Stimulated activated effector memory CD8-positive, alpha-beta T cell treated with anti-CD3 and anti-CD28 coated beads, Interleukin-12 subunit alpha, Interleukin-12 subunit beta, amount 100 ng/mL, for 72 hours (primary cell): ENCODE measurements at regions not wholly inside any gene's neighbourhood (a gene's known extent, or its start where the extent isn't known, plus 50 kb on each side); places are given as distances from the start of the nearest gene placed in this dataset.

Experiments
- ATAC-seq: fragments of 150-1000 bp; cut with Tn5 transposase; 2 replicates; pipeline ENCODE4 v1.10.0; 2021
- DNase-seq, 2 donors: peaks; one replicate each; pipeline ENCODE4 v3.0.0; 2021 to 2022; ENCODE audit warnings: low spot score in 2 of 2
- H3K27ac Mint-ChIP-seq: one replicate; pipeline ENCODE4 v1.8.0; 2022; ENCODE audit warnings: mild to moderate bottlenecking, mixed read lengths
- H3K36me3 Mint-ChIP-seq: one replicate; pipeline ENCODE4 v1.8.0; 2022; ENCODE audit warnings: mild to moderate bottlenecking, mixed read lengths
- H3K4me1 Mint-ChIP-seq: one replicate; pipeline ENCODE4 v1.8.0; 2022; ENCODE audit warnings: mixed read lengths
- H3K4me3 Mint-ChIP-seq: one replicate; pipeline ENCODE4 v1.8.0; 2022; ENCODE audit warnings: mild to moderate bottlenecking, mixed read lengths
- H3K9me3 Mint-ChIP-seq: one replicate; pipeline ENCODE4 v1.8.0; 2022; ENCODE audit warnings: mixed read lengths

DNA sequence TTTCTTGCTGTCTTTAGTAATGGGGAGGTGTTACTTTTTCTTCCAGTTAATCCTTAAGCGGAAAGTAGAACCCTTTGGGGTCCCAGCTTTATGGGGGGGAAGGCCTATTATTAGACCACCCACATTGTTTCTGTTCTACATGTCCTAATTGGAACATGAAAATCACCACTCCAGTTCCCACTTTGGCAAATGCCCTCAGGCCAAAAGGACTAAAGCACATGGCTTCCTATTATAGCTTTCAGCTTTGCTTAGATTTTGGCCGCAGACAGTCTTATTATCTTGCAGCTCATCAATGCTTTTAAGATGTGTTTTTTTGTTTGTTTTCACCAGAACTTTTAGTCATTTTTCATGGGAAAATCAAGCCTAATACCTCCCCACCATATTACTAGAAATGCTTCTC is 296.8 kb upstream of the ANKH start:
- no peak overlapping the region for H3K27ac Mint-ChIP-seq
- no peaks in the 10 kb centered on the region for H3K36me3 Mint-ChIP-seq

GRCh38 chr5:15160091-15160490 is 288.5 kb upstream of the ANKH start:
- no peak overlapping the region for H3K27ac Mint-ChIP-seq
- ATAC-seq (no peak), DNase-seq (no peak)
- H3K9me3 Mint-ChIP-seq = peaks cover 26% of the 10 kb centered on the region
- H3K4me1 Mint-ChIP-seq = no peaks in the 10 kb centered on the region
- H3K36me3 Mint-ChIP-seq = no peaks in the 10 kb centered on the region
- H3K4me3 Mint-ChIP-seq = no peak overlapping the region

More for the DNA sequence above, 296.8 kb upstream of the ANKH start:
- Mint-ChIP-seq H3K4me3 (no peak overlapping the region), H3K9me3 (peaks cover 12% of the 10 kb centered on the region), H3K4me1 (no peaks in the 10 kb centered on the region)
- ATAC-seq (no peak), DNase-seq (no peak)

GRCh38 chr5:15159606-15160005 is 288.0 kb upstream of the ANKH start:
- Mint-ChIP-seq H3K9me3 (peaks cover 26% of the 10 kb centered on the region), H3K36me3 (no peaks in the 10 kb centered on the region), H3K27ac (no peak overlapping the region), H3K4me3 (no peak overlapping the region), H3K4me1 (no peaks in the 10 kb centered on the region)
- ATAC-seq = no peak
- no peak for DNase-seq

- no peak for DNase-seq
- Mint-ChIP-seq H3K27ac (no peak overlapping the region), H3K4me3 (no peak overlapping the region), H3K9me3 (peaks cover 10% of the 10 kb centered on the region), H3K36me3 (no peaks in the 10 kb centered on the region), H3K4me1 (no peaks in the 10 kb centered on the region)
- ATAC-seq = no peak
Measured at GRCh38 chr5:15142458-15142857, 270.9 kb upstream of the ANKH start.

- no peak for DNase-seq
- no peak for ATAC-seq
- no peaks in the 10 kb centered on the region for H3K36me3 Mint-ChIP-seq
- no peaks in the 10 kb centered on the region for H3K4me1 Mint-ChIP-seq
- H3K9me3 Mint-ChIP-seq = peaks cover 18% of the 10 kb centered on the region
- H3K27ac Mint-ChIP-seq = no peak overlapping the region
- no peak overlapping the region for H3K4me3 Mint-ChIP-seq
Measured at GRCh38 chr5:15137414-15137813, 265.8 kb upstream of the ANKH start.

DNA sequence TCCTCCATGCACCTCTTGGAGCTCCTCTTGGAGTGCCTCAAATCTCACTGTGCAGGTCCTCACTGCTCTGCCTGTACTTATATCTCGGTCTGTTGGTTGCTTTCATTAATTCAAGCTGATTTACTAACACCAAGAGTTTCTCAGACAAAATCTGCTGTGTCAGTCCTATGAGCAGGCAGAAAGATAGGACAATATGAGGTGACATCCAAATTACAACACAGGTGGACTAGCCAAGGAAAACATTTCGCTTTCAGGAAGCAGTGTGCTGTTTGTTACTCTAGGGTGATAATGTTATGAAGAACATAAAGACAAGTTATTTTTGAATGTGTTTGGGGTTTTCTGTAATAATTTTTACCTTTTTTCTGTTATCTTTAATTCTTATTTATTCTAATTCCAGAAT is 264.1 kb upstream of the ANKH start:
- DNase-seq (no peak), ATAC-seq (no peak)
- Mint-ChIP-seq H3K36me3 (no peaks in the 10 kb centered on the region), H3K4me1 (no peaks in the 10 kb centered on the region), H3K27ac (no peak overlapping the region), H3K9me3 (peaks cover 15% of the 10 kb centered on the region), H3K4me3 (no peak overlapping the region)

DNA sequence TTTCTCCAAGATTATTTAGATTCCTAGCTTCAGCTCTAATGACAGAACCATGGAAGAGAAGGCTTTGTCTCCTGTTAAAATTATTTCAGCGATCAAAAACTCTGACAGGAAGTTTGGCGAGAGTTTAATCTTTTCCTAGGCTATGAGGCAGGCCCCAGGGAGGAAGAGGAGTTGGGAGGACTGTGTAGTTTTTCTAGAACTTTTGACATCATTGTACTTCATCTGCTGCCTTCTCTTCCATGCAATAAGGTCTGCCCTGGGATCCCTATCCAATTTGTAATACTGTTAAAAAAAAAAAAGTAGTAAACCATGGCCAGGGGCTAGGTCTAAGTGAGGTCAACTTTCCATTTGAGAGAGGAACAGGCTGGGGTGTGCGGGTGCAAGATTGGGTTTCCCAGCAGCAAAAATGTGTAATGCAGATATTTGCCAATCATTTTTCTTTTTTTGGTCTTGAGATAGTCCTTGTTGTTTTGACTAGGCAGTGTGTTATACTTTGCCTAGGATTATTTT is 261.9 kb upstream of the ANKH start:
- Mint-ChIP-seq H3K4me3 (no peak overlapping the region), H3K27ac (no peak overlapping the region), H3K36me3 (no peaks in the 10 kb centered on the region), H3K9me3 (peaks cover 17% of the 10 kb centered on the region), H3K4me1 (no peaks in the 10 kb centered on the region)
- DNase-seq (no peak), ATAC-seq (no peak)

- H3K9me3 Mint-ChIP-seq = peaks cover 17% of the 10 kb centered on the region
- ATAC-seq (no peak), DNase-seq (no peak)
- H3K4me3 Mint-ChIP-seq = no peak overlapping the region
- no peak overlapping the region for H3K27ac Mint-ChIP-seq
- H3K4me1 Mint-ChIP-seq = no peaks in the 10 kb centered on the region
- no peaks in the 10 kb centered on the region for H3K36me3 Mint-ChIP-seq
Measured at GRCh38 chr5:15132816-15133405, 261.3 kb upstream of the ANKH start.

GRCh38 chr5:15131909-15132308 is 260.3 kb upstream of the ANKH start:
- no peak overlapping the region for H3K4me3 Mint-ChIP-seq
- peaks cover 17% of the 10 kb centered on the region for H3K9me3 Mint-ChIP-seq
- no peaks in the 10 kb centered on the region for H3K4me1 Mint-ChIP-seq
- H3K27ac Mint-ChIP-seq = no peak overlapping the region
- DNase-seq (no peak), ATAC-seq (no peak)
- H3K36me3 Mint-ChIP-seq = no peaks in the 10 kb centered on the region

DNA sequence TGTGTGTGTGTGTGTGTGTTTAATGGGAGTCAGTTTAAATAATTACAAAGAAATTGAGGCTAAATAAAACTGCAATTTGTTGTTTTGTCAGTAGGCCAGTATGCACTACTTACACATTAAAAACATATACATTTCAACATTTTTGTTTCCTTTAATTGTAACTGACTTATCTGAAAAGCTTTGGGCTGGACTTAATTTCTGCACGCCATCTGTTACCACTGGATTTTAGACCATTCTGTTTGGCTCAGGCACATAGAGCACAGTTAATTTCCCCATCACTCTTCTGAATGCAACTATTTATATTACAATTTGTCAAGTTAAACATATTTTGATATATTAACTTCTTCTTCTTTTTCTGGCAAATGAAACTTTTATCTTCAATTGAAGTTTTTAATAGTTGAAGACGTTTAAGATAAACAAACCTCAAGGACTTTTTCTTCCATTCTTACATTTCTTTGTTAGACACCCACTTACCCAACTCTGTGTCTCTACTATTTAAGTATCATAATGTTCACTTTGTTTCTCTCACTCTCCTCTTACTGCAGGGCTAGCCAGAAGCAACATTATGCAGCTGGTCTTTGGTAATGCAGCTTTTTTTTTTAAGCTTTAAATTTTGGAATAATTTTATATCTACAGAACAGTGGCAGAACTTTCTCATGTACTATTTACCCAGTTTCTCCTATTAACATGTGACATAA is 253.4 kb upstream of the ANKH start:
- ATAC-seq = no peak
- H3K27ac Mint-ChIP-seq = no peak overlapping the region
- H3K4me1 Mint-ChIP-seq = no peaks in the 10 kb centered on the region
- H3K36me3 Mint-ChIP-seq = no peaks in the 10 kb centered on the region
- DNase-seq = no peak
- H3K9me3 Mint-ChIP-seq = peaks cover 14% of the 10 kb centered on the region
- no peak overlapping the region for H3K4me3 Mint-ChIP-seq

- Mint-ChIP-seq H3K27ac (no peak overlapping the region), H3K9me3 (peaks cover 12% of the 10 kb centered on the region), H3K36me3 (no peaks in the 10 kb centered on the region), H3K4me1 (no peaks in the 10 kb centered on the region), H3K4me3 (no peak overlapping the region)
- no peak for ATAC-seq
- DNase-seq = no peak
Measured at GRCh38 chr5:15124461-15124860, 252.9 kb upstream of the ANKH start.

DNA sequence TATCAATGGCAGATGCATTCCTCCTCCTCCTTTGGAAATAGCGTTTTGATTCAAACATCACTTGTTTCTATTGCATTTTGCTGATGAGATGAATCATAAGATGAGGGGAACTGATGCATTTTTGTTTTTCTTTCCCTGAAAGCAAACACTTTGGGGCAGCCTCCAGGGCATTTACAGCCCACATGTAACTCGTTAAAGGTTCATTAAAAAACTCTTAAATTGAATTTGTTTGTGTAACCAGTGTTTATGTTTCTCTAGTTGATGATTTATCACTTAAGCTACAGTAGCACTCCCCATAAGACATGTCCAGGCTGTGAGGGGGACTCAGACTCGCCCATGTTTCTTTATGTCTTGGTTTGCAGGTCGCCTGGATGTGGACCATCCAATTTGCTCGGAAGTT is 246.1 kb upstream of the ANKH start:
- ATAC-seq = no peak
- H3K4me1 Mint-ChIP-seq = no peaks in the 10 kb centered on the region
- no peak overlapping the region for H3K4me3 Mint-ChIP-seq
- H3K9me3 Mint-ChIP-seq = peaks cover 3% of the 10 kb centered on the region
- no peak for DNase-seq
- no peak overlapping the region for H3K27ac Mint-ChIP-seq
- no peaks in the 10 kb centered on the region for H3K36me3 Mint-ChIP-seq

DNA sequence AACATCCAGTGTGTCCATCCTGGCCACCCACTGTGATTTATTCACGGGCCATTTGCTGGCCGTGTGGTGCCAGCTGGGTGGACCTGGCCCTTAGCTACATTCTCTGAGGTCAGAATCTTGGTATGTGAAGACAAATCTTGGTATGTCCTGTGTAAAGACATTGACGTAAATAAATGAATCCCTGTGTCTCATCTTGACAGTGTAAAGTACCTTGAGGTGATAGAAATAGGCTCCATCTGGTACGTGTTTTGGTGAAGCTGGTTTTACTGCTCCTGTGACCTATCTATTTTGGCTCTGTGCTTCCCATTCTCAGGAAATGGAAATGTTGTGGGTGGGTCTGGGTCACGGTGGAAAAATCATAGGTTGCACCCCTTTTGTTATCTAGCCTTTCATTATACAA is 245.4 kb upstream of the ANKH start:
- no peak for ATAC-seq
- Mint-ChIP-seq H3K4me1 (no peaks in the 10 kb centered on the region), H3K36me3 (no peaks in the 10 kb centered on the region), H3K27ac (no peak overlapping the region), H3K4me3 (no peak overlapping the region), H3K9me3 (peaks cover 3% of the 10 kb centered on the region)
- no peak for DNase-seq

GRCh38 chr5:15106530-15107283 is 235.1 kb upstream of the ANKH start:
- no peak for ATAC-seq
- no peak overlapping the region for H3K27ac Mint-ChIP-seq
- H3K36me3 Mint-ChIP-seq = no peaks in the 10 kb centered on the region
- no peak overlapping the region for H3K4me3 Mint-ChIP-seq
- H3K4me1 Mint-ChIP-seq = no peaks in the 10 kb centered on the region
- no peak for DNase-seq
- peaks cover 2% of the 10 kb centered on the region for H3K9me3 Mint-ChIP-seq

DNA sequence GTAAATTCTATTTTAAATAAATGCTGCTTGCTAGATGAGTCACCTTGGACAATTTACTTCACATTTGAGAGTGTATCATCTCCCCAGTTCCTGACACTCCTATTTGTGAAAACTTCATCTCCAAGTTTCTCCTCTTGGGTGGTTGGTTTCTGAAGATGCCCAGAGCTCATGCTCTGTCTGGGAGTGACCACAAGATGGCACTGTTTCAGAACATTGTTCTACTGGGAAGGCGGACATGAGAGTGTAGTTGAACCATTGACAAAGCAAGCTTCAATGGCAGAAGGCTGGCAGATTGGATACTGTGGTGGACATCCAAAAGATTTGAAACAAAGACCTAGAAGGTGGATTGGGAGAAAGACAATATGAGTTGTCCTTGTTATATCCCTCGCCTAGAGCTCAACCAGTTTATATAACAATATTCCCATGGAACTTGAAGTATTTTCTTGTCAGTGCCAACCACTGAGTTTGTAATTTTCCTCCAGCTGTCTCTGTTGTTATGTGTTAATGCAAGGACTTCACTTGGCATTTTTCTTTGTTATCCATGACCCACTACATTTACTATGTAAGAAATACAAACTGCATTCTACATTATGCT is 234.3 kb upstream of the ANKH start:
- Mint-ChIP-seq H3K36me3 (no peaks in the 10 kb centered on the region), H3K4me1 (no peaks in the 10 kb centered on the region), H3K27ac (no peak overlapping the region), H3K4me3 (no peak overlapping the region), H3K9me3 (peaks cover 2% of the 10 kb centered on the region)
- ATAC-seq (peak; percentile 40), DNase-seq (peak; percentile 2 to 51)
